ENCODE measurements at regions not wholly inside any gene's neighbourhood (a gene's known extent, or its start where the extent isn't known, plus 50 kb on each side); places are given as distances from the start of the nearest gene placed in this dataset.

DNA sequence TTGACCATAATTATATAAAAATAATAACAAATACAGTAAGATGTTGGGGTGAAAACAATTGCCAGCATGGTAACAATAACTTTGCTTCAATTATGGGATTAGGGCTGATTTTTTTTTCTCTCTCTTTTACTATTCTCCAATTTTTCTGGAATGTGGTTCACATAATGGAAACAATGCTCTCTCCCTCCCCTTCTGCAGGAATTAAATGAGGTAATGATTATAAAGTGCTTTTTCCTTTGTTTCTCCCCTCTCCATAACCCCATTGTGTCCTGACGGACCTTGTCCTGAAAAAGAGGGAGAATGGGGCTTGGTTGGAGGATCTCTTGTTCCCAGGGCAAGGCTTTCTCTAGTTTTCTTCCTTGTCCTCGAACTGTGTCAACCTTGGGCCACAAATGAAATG is 234.0 kb upstream of the ZNF32 start:
- DNase-seq (ENCODE audit: low spot score, unreplicated experiment), result no peak
- Mint-ChIP-seq H3K27me3 (peaks cover 10% of the 10 kb centered on the region), H3K27ac (no peak overlapping the region), H3K36me3 (ENCODE audit: insufficient read depth) (no peaks in the 10 kb centered on the region), H3K9me3 (ENCODE audit: low read depth) (no peaks in the 10 kb centered on the region), H3K4me1 (ENCODE audit: low read depth) (no peaks in the 10 kb centered on the region), H3K4me3 (ENCODE audit: low read depth) (no peak overlapping the region)
- TF ChIP-seq, protein P1, sequence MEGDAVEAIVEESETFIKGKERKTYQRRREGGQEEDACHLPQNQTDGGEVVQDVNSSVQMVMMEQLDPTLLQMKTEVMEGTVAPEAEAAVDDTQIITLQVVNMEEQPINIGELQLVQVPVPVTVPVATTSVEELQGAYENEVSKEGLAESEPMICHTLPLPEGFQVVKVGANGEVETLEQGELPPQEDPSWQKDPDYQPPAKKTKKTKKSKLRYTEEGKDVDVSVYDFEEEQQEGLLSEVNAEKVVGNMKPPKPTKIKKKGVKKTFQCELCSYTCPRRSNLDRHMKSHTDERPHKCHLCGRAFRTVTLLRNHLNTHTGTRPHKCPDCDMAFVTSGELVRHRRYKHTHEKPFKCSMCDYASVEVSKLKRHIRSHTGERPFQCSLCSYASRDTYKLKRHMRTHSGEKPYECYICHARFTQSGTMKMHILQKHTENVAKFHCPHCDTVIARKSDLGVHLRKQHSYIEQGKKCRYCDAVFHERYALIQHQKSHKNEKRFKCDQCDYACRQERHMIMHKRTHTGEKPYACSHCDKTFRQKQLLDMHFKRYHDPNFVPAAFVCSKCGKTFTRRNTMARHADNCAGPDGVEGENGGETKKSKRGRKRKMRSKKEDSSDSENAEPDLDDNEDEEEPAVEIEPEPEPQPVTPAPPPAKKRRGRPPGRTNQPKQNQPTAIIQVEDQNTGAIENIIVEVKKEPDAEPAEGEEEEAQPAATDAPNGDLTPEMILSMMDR (IDR thresholded peaks at IDR 0.05; ENCODE audit: unreplicated experiment), result no peak

DNA sequence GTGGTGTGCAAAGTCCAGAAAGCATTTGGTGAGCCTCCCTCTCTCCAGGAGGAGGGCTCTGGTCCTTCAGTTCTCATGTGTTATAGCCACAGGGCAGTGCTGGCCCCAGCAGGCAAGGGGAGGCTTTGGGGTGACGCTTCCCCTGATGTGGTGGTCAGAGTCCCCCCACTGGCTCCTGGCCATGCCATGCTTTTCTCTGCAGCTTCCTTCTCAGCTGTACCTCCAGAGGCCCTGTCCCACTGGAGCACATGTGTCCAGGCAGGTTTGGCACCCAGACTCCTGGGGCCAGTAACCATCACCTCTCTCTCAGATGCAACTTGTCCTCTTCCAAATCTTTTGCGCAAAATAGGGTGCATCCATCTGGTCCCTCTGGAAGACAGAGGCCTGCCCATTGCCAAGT is 233.0 kb upstream of the ZNF32 start:
- TF ChIP-seq, protein P1 (IDR thresholded peaks at IDR 0.05; ENCODE audit: unreplicated experiment), result no peak
- H3K27me3 Mint-ChIP-seq, result peaks cover 10% of the 10 kb centered on the region
- no peaks in the 10 kb centered on the region for H3K4me1 Mint-ChIP-seq (ENCODE audit: low read depth)
- H3K4me3 Mint-ChIP-seq (ENCODE audit: low read depth), result no peak overlapping the region
- H3K9me3 Mint-ChIP-seq (ENCODE audit: low read depth), result no peaks in the 10 kb centered on the region
- H3K36me3 Mint-ChIP-seq (ENCODE audit: insufficient read depth), result no peaks in the 10 kb centered on the region
- DNase-seq (ENCODE audit: low spot score, unreplicated experiment), result no peak
- H3K27ac Mint-ChIP-seq, result no peak overlapping the region

DNA sequence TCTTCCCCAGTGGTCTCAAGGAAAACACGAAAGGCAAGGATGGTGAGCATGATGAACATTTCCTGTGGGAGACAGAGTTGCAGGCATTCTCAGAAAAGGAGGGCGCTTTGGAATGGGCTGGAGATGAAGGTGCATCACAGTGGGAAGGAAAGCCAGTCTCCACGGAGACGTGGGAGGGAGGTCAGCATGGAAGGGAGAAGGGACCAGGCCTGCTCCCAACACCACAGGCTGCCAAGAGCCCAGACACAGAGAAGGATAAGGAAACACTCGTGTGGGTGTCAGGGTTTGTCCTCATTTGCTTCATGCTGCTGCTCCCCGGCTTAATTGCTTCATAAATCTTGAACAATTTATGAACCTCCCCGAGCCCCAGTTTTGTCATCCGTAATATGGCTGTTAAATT is 231.5 kb upstream of the ZNF32 start:
- Mint-ChIP-seq H3K27me3 (peaks cover 7% of the 10 kb centered on the region), H3K4me3 (ENCODE audit: low read depth) (no peak overlapping the region)

DNA sequence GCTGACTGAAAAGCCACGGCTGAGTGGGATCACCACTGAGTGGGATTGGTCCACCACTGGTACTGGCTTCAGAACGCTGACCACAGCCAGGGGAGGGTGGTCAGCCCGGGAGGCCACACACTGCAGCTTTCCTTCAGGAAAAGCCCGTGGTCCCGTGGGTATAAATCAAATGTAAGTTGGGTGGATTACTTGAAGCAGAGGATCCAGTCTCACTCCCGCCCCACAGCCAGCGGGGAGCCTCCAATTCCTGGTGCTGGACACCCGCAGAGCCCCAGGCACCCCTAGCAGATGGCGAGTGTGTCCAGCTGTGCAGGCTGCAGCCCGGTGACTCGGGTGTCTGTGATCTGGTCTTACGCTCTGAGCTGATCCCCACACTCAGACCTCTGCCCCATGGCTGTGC is 231.1 kb upstream of the ZNF32 start:
- H3K27ac Mint-ChIP-seq, result no peak overlapping the region
- DNase-seq (ENCODE audit: low spot score, unreplicated experiment), result no peak
- H3K27me3 Mint-ChIP-seq, result peaks cover 7% of the 10 kb centered on the region

More for the DNA sequence above, 231.5 kb upstream of the ZNF32 start:
- H3K27ac Mint-ChIP-seq, result no peak overlapping the region
- DNase-seq (ENCODE audit: low spot score, unreplicated experiment), result no peak
- no peaks in the 10 kb centered on the region for H3K9me3 Mint-ChIP-seq (ENCODE audit: low read depth)
- H3K36me3 Mint-ChIP-seq (ENCODE audit: insufficient read depth), result no peaks in the 10 kb centered on the region
- TF ChIP-seq, protein P1 (IDR thresholded peaks at IDR 0.05; ENCODE audit: unreplicated experiment), result no peak
- no peaks in the 10 kb centered on the region for H3K4me1 Mint-ChIP-seq (ENCODE audit: low read depth)

GRCh38 chr10:43879162-43879561 is 230.5 kb upstream of the ZNF32 start:
- H3K9me3 Mint-ChIP-seq (ENCODE audit: low read depth), result no peaks in the 10 kb centered on the region
- no peak for DNase-seq (ENCODE audit: low spot score, unreplicated experiment)
- TF ChIP-seq, protein P1 (IDR thresholded peaks at IDR 0.05; ENCODE audit: unreplicated experiment), result no peak
- no peaks in the 10 kb centered on the region for H3K4me1 Mint-ChIP-seq (ENCODE audit: low read depth)
- no peak overlapping the region for H3K4me3 Mint-ChIP-seq (ENCODE audit: low read depth)
- no peak overlapping the region for H3K27ac Mint-ChIP-seq
- peaks cover 12% of the 10 kb centered on the region for H3K27me3 Mint-ChIP-seq
- H3K36me3 Mint-ChIP-seq (ENCODE audit: insufficient read depth), result no peaks in the 10 kb centered on the region

More for the DNA sequence above, 231.1 kb upstream of the ZNF32 start:
- Mint-ChIP-seq H3K36me3 (ENCODE audit: insufficient read depth) (no peaks in the 10 kb centered on the region), H3K4me3 (ENCODE audit: low read depth) (no peak overlapping the region), H3K9me3 (ENCODE audit: low read depth) (no peaks in the 10 kb centered on the region), H3K4me1 (ENCODE audit: low read depth) (no peaks in the 10 kb centered on the region)
- TF ChIP-seq, protein P1 (IDR thresholded peaks at IDR 0.05; ENCODE audit: unreplicated experiment), result no peak
